ENCODE measurements at regions not wholly inside any gene's neighbourhood (a gene's known extent, or its start where the extent isn't known, plus 50 kb on each side); places are given as distances from the start of the nearest gene placed in this dataset.
A peak's percentile ranks its signal among the peaks of the same experiment; 100 is the strongest.
"Not testable (repeated sequence)": the region's sequence is repeated elsewhere in the genome, so short reads cannot be mapped to it uniquely, and the experiment has no call there.

- no peak for DNase-seq (ENCODE audit: low read depth)
These were observed 218.3 kb upstream of the STXBP5 start for GRCh38 chr6:146985966-146986365.

- DNase-seq (ENCODE audit: low read depth) = not testable (repeated sequence)
These were observed 216.3 kb upstream of the STXBP5 start for GRCh38 chr6:146987938-146988337.

- DNase-seq (ENCODE audit: low read depth) = no peak
These were observed 214.4 kb upstream of the STXBP5 start for GRCh38 chr6:146989860-146990259.

GRCh38 chr6:146990284-146990683 is 213.9 kb upstream of the STXBP5 start:
- DNase-seq (ENCODE audit: low read depth) = no peak

GRCh38 chr6:146990821-146991798 is 213.1 kb upstream of the STXBP5 start:
- no peak for DNase-seq (ENCODE audit: low read depth)

- DNase-seq (ENCODE audit: low read depth) = peak; percentile 24
These were observed 207.2 kb upstream of the STXBP5 start for GRCh38 chr6:146997062-146997461.

GRCh38 chr6:146999766-147000165 is 204.5 kb upstream of the STXBP5 start:
- DNase-seq (ENCODE audit: low read depth) = no peak

- DNase-seq (ENCODE audit: low read depth) = peak; percentile 19
These were observed 203.4 kb upstream of the STXBP5 start for GRCh38 chr6:147000545-147001488.

- DNase-seq (ENCODE audit: low read depth) = no peak
These were observed 202.6 kb upstream of the STXBP5 start for GRCh38 chr6:147001621-147002020.

GRCh38 chr6:147003186-147003585 is 201.0 kb upstream of the STXBP5 start:
- no peak for DNase-seq (ENCODE audit: low read depth)

- DNase-seq (ENCODE audit: low read depth) = no peak
These were observed 198.7 kb upstream of the STXBP5 start for GRCh38 chr6:147005499-147005898.

- no peak for DNase-seq (ENCODE audit: low read depth)
These were observed 196.8 kb upstream of the STXBP5 start for GRCh38 chr6:147007441-147007840.

GRCh38 chr6:147009358-147009757 is 194.9 kb upstream of the STXBP5 start:
- no peak for DNase-seq (ENCODE audit: low read depth)

- no peak for DNase-seq (ENCODE audit: low read depth)
These were observed 188.5 kb upstream of the STXBP5 start for GRCh38 chr6:147015674-147016073.

- DNase-seq (ENCODE audit: low read depth) = no peak
These were observed 187.8 kb upstream of the STXBP5 start for GRCh38 chr6:147016440-147016839.

- DNase-seq (ENCODE audit: low read depth) = no peak
These were observed 187.1 kb upstream of the STXBP5 start for GRCh38 chr6:147017153-147017552.

- no peak for DNase-seq (ENCODE audit: low read depth)
These were observed 185.2 kb upstream of the STXBP5 start for GRCh38 chr6:147019001-147019400.

GRCh38 chr6:147022041-147022440 is 182.2 kb upstream of the STXBP5 start:
- no peak for DNase-seq (ENCODE audit: low read depth)

- no peak for DNase-seq (ENCODE audit: low read depth)
These were observed 181.1 kb upstream of the STXBP5 start for GRCh38 chr6:147023148-147023547.

- no peak for DNase-seq (ENCODE audit: low read depth)
These were observed 180.6 kb upstream of the STXBP5 start for GRCh38 chr6:147023581-147023980.

- no peak for DNase-seq (ENCODE audit: low read depth)
These were observed 174.3 kb upstream of the STXBP5 start for GRCh38 chr6:147029923-147030322.

GRCh38 chr6:147033267-147033666 is 170.9 kb upstream of the STXBP5 start:
- no peak for DNase-seq (ENCODE audit: low read depth)

- DNase-seq (ENCODE audit: low read depth) = no peak
These were observed 168.3 kb upstream of the STXBP5 start for GRCh38 chr6:147035886-147036285.

All from HS-5 (cell line).